Fibroblast of the aortic adventitia (primary cell): ENCODE measurements at regions not wholly inside any gene's neighbourhood (a gene's known extent, or its start where the extent isn't known, plus 50 kb on each side); places are given as distances from the start of the nearest gene placed in this dataset.

Experiments used
- DNase-seq: peaks from one replicate; pipeline ENCODE4 v3.0.0-alpha.2; 2010; ENCODE audit warnings: low read depth
- H3K4me3 ChIP-seq: 2 replicates; pipeline ENCODE4 v1.5.1; 2011; ENCODE audit warnings: low read depth, mild to moderate bottlenecking, control low read depth, low read length, moderate library complexity
- CTCF ChIP-seq: IDR thresholded peaks from 2 replicates; pipeline ENCODE4 v1.5.1; 2011; ENCODE audit warnings: mild to moderate bottlenecking, low read length, control low read depth, inconsistent platforms; ENCODE audit not compliant: insufficient read depth

- no peak for DNase-seq
- no peak for TF ChIP-seq CTCF
- no peak overlapping the region for H3K4me3 ChIP-seq
Observed at GRCh38 chr19:28428663-28429348, 784.1 kb downstream of the UQCRFS1 start.

GRCh38 chr19:28427376-28428083 lies 785.4 kb downstream of the UQCRFS1 start:
- no peak overlapping the region for H3K4me3 ChIP-seq
- DNase-seq, result no peak
- TF ChIP-seq CTCF, result no peak

GRCh38 chr19:28426730-28427225 lies 786.2 kb downstream of the UQCRFS1 start:
- no peak for TF ChIP-seq CTCF
- DNase-seq, result peak; percentile 60
- H3K4me3 ChIP-seq, result no peak overlapping the region

GRCh38 chr19:28426110-28426729 lies 786.7 kb downstream of the UQCRFS1 start:
- no peak for TF ChIP-seq CTCF
- no peak overlapping the region for H3K4me3 ChIP-seq
- no peak for DNase-seq

- peak; percentile 80 for DNase-seq
- no peak for TF ChIP-seq CTCF
- H3K4me3 ChIP-seq, result peak overlapping the region; percentile 10
Observed at GRCh38 chr19:28425046-28425931, 787.7 kb downstream of the UQCRFS1 start.

GRCh38 chr19:28424662-28425045 lies 788.3 kb downstream of the UQCRFS1 start:
- no peak overlapping the region for H3K4me3 ChIP-seq
- no peak for TF ChIP-seq CTCF
- DNase-seq, result peak; percentile 32
